Retina (tissue), 1 donor: ENCODE measurements at regions not wholly inside any gene's neighbourhood (a gene's known extent, or its start where the extent isn't known, plus 50 kb on each side); places are given as distances from the start of the nearest gene placed in this dataset.
A peak's percentile ranks its signal among the peaks of the same experiment; 100 is the strongest.

Experiments
- DNase-seq: peaks from one replicate; pipeline ENCODE4 v3.0.0-alpha.2; 2016

- peak; percentile 18 for DNase-seq
These were observed 475.7 kb upstream of the SLIT2 start for GRCh38 chr4:19776021-19776459.

GRCh38 chr4:19774690-19775256 is 476.9 kb upstream of the SLIT2 start:
- no peak for DNase-seq

GRCh38 chr4:19772581-19772980 is 479.1 kb upstream of the SLIT2 start:
- no peak for DNase-seq

GRCh38 chr4:19756661-19757060 is 495.0 kb upstream of the SLIT2 start:
- DNase-seq = no peak

- DNase-seq = no peak
These were observed 499.1 kb upstream of the SLIT2 start for GRCh38 chr4:19752599-19752998.

- no peak for DNase-seq
These were observed 502.9 kb upstream of the SLIT2 start for GRCh38 chr4:19748519-19749479.

GRCh38 chr4:19746377-19746776 is 505.3 kb upstream of the SLIT2 start:
- no peak for DNase-seq

GRCh38 chr4:19743115-19743638 is 508.5 kb upstream of the SLIT2 start:
- no peak for DNase-seq

GRCh38 chr4:19739101-19739651 is 512.5 kb upstream of the SLIT2 start:
- peak; percentile 3 for DNase-seq

- DNase-seq = no peak
These were observed 514.5 kb upstream of the SLIT2 start for GRCh38 chr4:19736968-19737756.

GRCh38 chr4:19735012-19735411 is 516.7 kb upstream of the SLIT2 start:
- DNase-seq = no peak

- no peak for DNase-seq
These were observed 521.6 kb upstream of the SLIT2 start for GRCh38 chr4:19729886-19730651.

GRCh38 chr4:19728773-19729172 is 522.9 kb upstream of the SLIT2 start:
- no peak for DNase-seq

- no peak for DNase-seq
These were observed 524.6 kb upstream of the SLIT2 start for GRCh38 chr4:19727141-19727540.

- DNase-seq = no peak
These were observed 526.6 kb upstream of the SLIT2 start for GRCh38 chr4:19725130-19725529.

- DNase-seq = no peak
These were observed 529.3 kb upstream of the SLIT2 start for GRCh38 chr4:19722404-19722803.

GRCh38 chr4:19721587-19721986 is 530.1 kb upstream of the SLIT2 start:
- no peak for DNase-seq

- no peak for DNase-seq
These were observed 531.1 kb upstream of the SLIT2 start for GRCh38 chr4:19720610-19721009.

- DNase-seq = no peak
These were observed 531.5 kb upstream of the SLIT2 start for GRCh38 chr4:19720190-19720589.

GRCh38 chr4:19711871-19712270 is 539.8 kb upstream of the SLIT2 start:
- DNase-seq = no peak

- no peak for DNase-seq
These were observed 543.8 kb upstream of the SLIT2 start for GRCh38 chr4:19707876-19708275.

GRCh38 chr4:19703391-19703790 is 548.3 kb upstream of the SLIT2 start:
- no peak for DNase-seq
